OCI-LY3 (cell line): ENCODE measurements at regions not wholly inside any gene's neighbourhood (a gene's known extent, or its start where the extent isn't known, plus 50 kb on each side); places are given as distances from the start of the nearest gene placed in this dataset.

Source experiments
- H2AFZ ChIP-seq: fragments of 200-600, 300-600 bp; shearing (Covaris generic); 2 replicates; pipeline ENCODE4 v1.6.0; 2014; ENCODE audit warnings: antibody characterized with exemption, low read depth, low read length
- H3K27ac ChIP-seq: fragments of 200-600, 300-600 bp; sonication (generic); 2 replicates; pipeline ENCODE4 v1.5.1; 2014; ENCODE audit warnings: mild to moderate bottlenecking, low read length, moderate library complexity, mixed read lengths
- H3K27me3 ChIP-seq: fragments of 200-600, 300-600 bp; sonication (generic); 2 replicates; pipeline ENCODE4 v1.6.1; 2014; ENCODE audit warnings: low read depth, low read length, mixed read lengths
- H3K36me3 ChIP-seq: fragments of 200-600, 300-600 bp; sonication (generic); replicated peaks from 2 replicates; pipeline ENCODE3; 2014; ENCODE audit warnings: low read depth, low read length, mixed read lengths
- H3K4me1 ChIP-seq: fragments of 300-600, 200-600 bp; sonication (generic); 2 replicates; pipeline ENCODE4 v1.6.1; 2014; ENCODE audit warnings: low read length, mixed read lengths
- H3K4me2 ChIP-seq: fragments of 200-600, 300-600 bp; sonication (generic); 2 replicates; pipeline ENCODE4 v1.6.1; 2014; ENCODE audit warnings: low read length, mixed read lengths
- H3K4me3 ChIP-seq: fragments of 300-600, 200-600 bp; sonication (generic); 2 replicates; pipeline ENCODE4 v1.5.1; 2014; ENCODE audit warnings: antibody characterized with exemption, mild to moderate bottlenecking, low read length, moderate library complexity
- H3K79me2 ChIP-seq: fragments of 300-600, 200-600 bp; shearing (Covaris generic); 2 replicates; pipeline ENCODE4 v1.6.1; 2014; ENCODE audit warnings: mild to moderate bottlenecking, low read length, mixed read lengths
- H3K9ac ChIP-seq: fragments of 300-600, 200-600 bp; shearing (Covaris generic); 2 replicates; pipeline ENCODE4 v1.6.0; 2014; ENCODE audit warnings: mild to moderate bottlenecking, low read length, moderate library complexity
- H3K9me3 ChIP-seq: fragments of 200-600, 300-600 bp; shearing (Covaris generic); 2 replicates; pipeline ENCODE4 v1.6.1; 2014; ENCODE audit warnings: low read length, mixed read lengths; ENCODE audit not compliant: insufficient read depth
- H4K20me1 ChIP-seq: fragments of 200-600, 300-600 bp; sonication (generic); 2 replicates; pipeline ENCODE4 v1.6.1; 2016; ENCODE audit warnings: low read length, mixed read lengths; ENCODE audit not compliant: insufficient read depth
- CTCF ChIP-seq: fragments of 200-600, 300-600 bp; sonication (generic); IDR thresholded peaks from 2 replicates; pipeline ENCODE4 v1.5.1; 2014; ENCODE audit warnings: antibody characterized with exemption, low read length, low read depth
- EZH2phosphoT487 ChIP-seq: fragments of 200-600 bp; shearing (Covaris generic); IDR thresholded peaks from 2 replicates; pipeline ENCODE4 v1.6.1; 2018; ENCODE audit warnings: antibody characterized with exemption, mixed run types, low read depth

GRCh38 chr21:15414057-15414456 is 315.7 kb upstream of the USP25 start:
- H3K36me3 ChIP-seq, result no peaks in the 10 kb centered on the region
- H3K79me2 ChIP-seq, result no peaks in the 10 kb centered on the region
- H3K4me1 ChIP-seq, result peaks cover 3% of the 10 kb centered on the region; the same call in 1 of the 2 replicates
- H3K27ac ChIP-seq, result no peak overlapping the region
- H3K27me3 ChIP-seq, result no peaks in the 10 kb centered on the region
- H3K9me3 ChIP-seq, result peaks cover 3% of the 10 kb centered on the region; the same call in 1 of the 2 replicates
- H3K4me2 ChIP-seq, result no peak overlapping the region
- no peak overlapping the region for H3K9ac ChIP-seq
- no peak overlapping the region for H2AFZ ChIP-seq
- TF ChIP-seq CTCF (no peak), EZH2phosphoT487 (no peak)
- no peak overlapping the region for H3K4me3 ChIP-seq
- H4K20me1 ChIP-seq, result no peaks in the 10 kb centered on the region

GRCh38 chr21:15415541-15416261 is 314.1 kb upstream of the USP25 start:
- H3K27ac ChIP-seq, result no peak overlapping the region
- H3K9me3 ChIP-seq, result peaks cover 3% of the 10 kb centered on the region; the same call in 1 of the 2 replicates

GRCh38 chr21:15421441-15421881 is 308.3 kb upstream of the USP25 start:
- H3K79me2 ChIP-seq, result no peaks in the 10 kb centered on the region
- H3K4me3 ChIP-seq, result no peak overlapping the region
- no peak overlapping the region for H3K4me2 ChIP-seq
- H3K4me1 ChIP-seq, result no peaks in the 10 kb centered on the region
- H3K27ac ChIP-seq, result no peak overlapping the region
- H3K9ac ChIP-seq, result no peak overlapping the region
- no peaks in the 10 kb centered on the region for H3K27me3 ChIP-seq
- no peaks in the 10 kb centered on the region for H3K9me3 ChIP-seq
- no peaks in the 10 kb centered on the region for H3K36me3 ChIP-seq
- no peaks in the 10 kb centered on the region for H4K20me1 ChIP-seq
- no peak overlapping the region for H2AFZ ChIP-seq
- TF ChIP-seq CTCF (no peak), EZH2phosphoT487 (no peak)

More at GRCh38 chr21:15415541-15416261, 314.1 kb upstream of the USP25 start:
- no peak overlapping the region for H3K4me3 ChIP-seq
- H3K9ac ChIP-seq, result no peak overlapping the region
- H3K4me2 ChIP-seq, result no peak overlapping the region
- no peaks in the 10 kb centered on the region for H4K20me1 ChIP-seq
- peaks cover 3% of the 10 kb centered on the region; the same call in 1 of the 2 replicates for H3K4me1 ChIP-seq
- no peak for TF ChIP-seq CTCF
- TF ChIP-seq EZH2phosphoT487, result no peak
- no peaks in the 10 kb centered on the region for H3K79me2 ChIP-seq
- H3K36me3 ChIP-seq, result no peaks in the 10 kb centered on the region
- no peaks in the 10 kb centered on the region for H3K27me3 ChIP-seq
- H2AFZ ChIP-seq, result no peak overlapping the region

- H3K9ac ChIP-seq, result no peak overlapping the region
- no peak overlapping the region for H3K4me2 ChIP-seq
- no peak overlapping the region for H3K27ac ChIP-seq
- no peaks in the 10 kb centered on the region for H3K36me3 ChIP-seq
- H3K79me2 ChIP-seq, result no peaks in the 10 kb centered on the region
- H3K4me1 ChIP-seq, result no peaks in the 10 kb centered on the region
- no peak overlapping the region for H2AFZ ChIP-seq
- no peaks in the 10 kb centered on the region for H3K9me3 ChIP-seq
- TF ChIP-seq CTCF (no peak), EZH2phosphoT487 (no peak)
- H3K27me3 ChIP-seq, result no peaks in the 10 kb centered on the region
- H3K4me3 ChIP-seq, result no peak overlapping the region
- no peaks in the 10 kb centered on the region for H4K20me1 ChIP-seq
Observed at GRCh38 chr21:15421947-15422346, 307.8 kb upstream of the USP25 start.
